BLaER1 treated with 17β-estradiol and CSF1 and Interleukin-3, amounts not matched to agents 10 nM and 100 nM (cell line): ENCODE measurements at regions not wholly inside any gene's neighbourhood (a gene's known extent, or its start where the extent isn't known, plus 50 kb on each side); places are given as distances from the start of the nearest gene placed in this dataset.

Experiments
- H3K27ac ChIP-seq, 11 experiments: shearing (Covaris generic); formaldehyde crosslinking; 2 replicates each; pipeline ENCODE4 v1.8.1; 2022
- H3K27me3 ChIP-seq, 11 experiments: shearing (Covaris generic); formaldehyde crosslinking; 2 replicates each; pipeline ENCODE4 v1.8.1; 2022
- H3K36me3 ChIP-seq, 11 experiments: shearing (Covaris generic); formaldehyde crosslinking; 2 replicates each; pipeline ENCODE4 v1.8.1; 2022
- H3K4me1 ChIP-seq, 10 experiments: shearing (Covaris generic); formaldehyde crosslinking; 2 replicates each; pipeline ENCODE4 v1.8.1; 2022
- H3K4me2 ChIP-seq, 11 experiments: shearing (Covaris generic); formaldehyde crosslinking; 2 replicates each; pipeline ENCODE4 v1.8.1; 2022
- H3K4me3 ChIP-seq, 10 experiments: shearing (Covaris generic); formaldehyde crosslinking; 2 replicates each; pipeline ENCODE4 v1.8.1; 2022
- H3K9ac ChIP-seq, 11 experiments: shearing (Covaris generic); formaldehyde crosslinking; 2 replicates each; pipeline ENCODE4 v1.8.1; 2022
- H3K9me3 ChIP-seq, 11 experiments: shearing (Covaris generic); formaldehyde crosslinking; replicated peaks in 1 of 11; 2 replicates each; pipeline ENCODE4 v1.8.1; 2022
- H4K20me1 ChIP-seq, 11 experiments: shearing (Covaris generic); formaldehyde crosslinking; 2 replicates each; pipeline ENCODE4 v1.8.1; 2022
- Cebpa-rat ChIP-seq, 11 experiments: shearing (Covaris generic); IDR thresholded peaks; 2 replicates each; pipeline ENCODE4 v1.8.1; 2022

DNA sequence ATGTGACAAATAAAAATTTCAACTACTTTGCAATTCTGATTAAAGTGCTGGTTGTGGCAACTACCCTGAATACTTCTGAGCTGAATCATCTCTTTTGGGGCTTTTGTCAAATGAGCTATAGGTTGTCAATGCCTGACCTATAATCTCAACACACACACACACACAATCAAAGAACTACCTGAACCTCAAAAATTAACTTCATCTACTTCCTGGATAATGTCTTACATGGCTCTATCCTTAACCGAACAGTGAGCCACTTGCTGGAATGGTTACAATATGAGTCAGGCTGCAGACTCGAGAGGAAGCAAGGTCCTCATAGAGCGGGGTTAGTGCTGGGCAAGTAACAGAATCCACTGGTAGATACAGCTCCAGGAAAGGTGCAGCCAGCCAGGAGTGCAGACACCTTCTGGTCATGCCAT lies 70.6 kb upstream of the DST start:
- no peak for TF ChIP-seq Cebpa-rat (IDR thresholded peaks at IDR 0.05)
- peaks cover 0 to 27% (median 0%) of the 10 kb centered on the region in 10 experiments; a peak in 6 of 20 replicates for H3K4me1 ChIP-seq
- no peak overlapping the region for H3K27ac ChIP-seq
- no peak overlapping the region for H3K4me2 ChIP-seq
- no peaks in the 10 kb centered on the region for H3K27me3 ChIP-seq
- no peak overlapping the region for H3K4me3 ChIP-seq
- H3K9me3 ChIP-seq: peaks cover 0 to 9% (median 4%) of the 10 kb centered on the region in 11 experiments; a peak in 6 of 22 replicates
- H4K20me1 ChIP-seq: peaks cover 0 to 27% (median 0%) of the 10 kb centered on the region in 11 experiments; a peak in 7 of 22 replicates
- no peak overlapping the region for H3K9ac ChIP-seq
- H3K36me3 ChIP-seq: no peaks in the 10 kb centered on the region; a peak in 1 of 22 replicates

DNA sequence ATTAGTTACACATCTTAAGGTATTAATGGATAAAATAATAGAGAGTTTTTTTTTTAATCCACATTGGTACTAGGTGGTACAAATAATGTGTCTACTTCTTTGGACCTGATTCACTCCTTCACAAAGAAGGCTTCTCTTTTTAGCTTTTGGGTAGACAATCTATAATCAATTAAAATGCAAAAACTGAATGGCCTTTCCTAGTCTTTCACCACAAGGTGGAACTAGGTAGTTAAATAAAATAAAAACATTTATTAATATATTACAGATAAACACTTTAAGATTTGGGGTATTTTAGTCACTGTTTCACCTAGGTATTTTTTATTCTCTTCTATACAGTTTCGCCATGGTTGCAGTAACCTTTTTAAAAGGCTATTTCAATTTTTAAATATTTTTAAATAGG lies 68.3 kb upstream of the DST start:
- Histone ChIP-seq H3K9ac (no peak overlapping the region), H3K36me3 (no peaks in the 10 kb centered on the region), H3K4me3 (no peak overlapping the region), H3K27me3 (no peaks in the 10 kb centered on the region), H4K20me1 (peaks cover 0 to 23% (median 0%) of the 10 kb centered on the region in 11 experiments; a peak in 7 of 22 replicates), H3K9me3 (no peaks in the 10 kb centered on the region), H3K4me1 (peaks cover 0 to 28% (median 0%) of the 10 kb centered on the region in 10 experiments; a peak in 6 of 20 replicates), H3K27ac (no peak overlapping the region), H3K4me2 (no peak overlapping the region)
- no peak for TF ChIP-seq Cebpa-rat (IDR thresholded peaks at IDR 0.05)

DNA sequence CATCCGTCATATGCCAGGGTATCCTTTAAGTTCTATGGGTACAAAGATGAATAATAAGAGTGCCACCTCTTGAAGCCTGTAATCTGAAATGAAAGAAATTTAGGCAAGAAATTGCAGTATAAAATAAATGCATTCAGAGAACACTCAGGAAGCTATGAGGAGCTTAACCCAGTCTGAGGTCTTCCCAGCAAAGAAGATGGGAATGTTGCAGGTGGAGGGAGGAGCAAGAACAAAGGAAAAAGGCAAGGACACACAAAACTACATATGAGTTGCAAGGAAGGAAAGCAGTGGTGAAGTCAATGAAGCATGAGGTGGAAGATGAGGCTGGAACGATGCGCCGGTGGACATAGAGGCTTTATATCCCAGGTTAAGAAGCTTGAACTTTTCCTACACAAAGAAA lies 67.0 kb upstream of the DST start:
- Histone ChIP-seq H3K27me3 (no peaks in the 10 kb centered on the region), H3K4me3 (no peak overlapping the region), H3K4me2 (no peak overlapping the region), H3K9me3 (no peaks in the 10 kb centered on the region), H3K27ac (no peak overlapping the region), H3K36me3 (no peaks in the 10 kb centered on the region), H3K4me1 (peaks cover 0 to 23% (median 0%) of the 10 kb centered on the region in 10 experiments; a peak in 6 of 20 replicates), H3K9ac (no peak overlapping the region), H4K20me1 (peaks cover 0 to 15% (median 0%) of the 10 kb centered on the region in 11 experiments; a peak in 7 of 22 replicates)
- no peak for TF ChIP-seq Cebpa-rat (IDR thresholded peaks at IDR 0.05)

DNA sequence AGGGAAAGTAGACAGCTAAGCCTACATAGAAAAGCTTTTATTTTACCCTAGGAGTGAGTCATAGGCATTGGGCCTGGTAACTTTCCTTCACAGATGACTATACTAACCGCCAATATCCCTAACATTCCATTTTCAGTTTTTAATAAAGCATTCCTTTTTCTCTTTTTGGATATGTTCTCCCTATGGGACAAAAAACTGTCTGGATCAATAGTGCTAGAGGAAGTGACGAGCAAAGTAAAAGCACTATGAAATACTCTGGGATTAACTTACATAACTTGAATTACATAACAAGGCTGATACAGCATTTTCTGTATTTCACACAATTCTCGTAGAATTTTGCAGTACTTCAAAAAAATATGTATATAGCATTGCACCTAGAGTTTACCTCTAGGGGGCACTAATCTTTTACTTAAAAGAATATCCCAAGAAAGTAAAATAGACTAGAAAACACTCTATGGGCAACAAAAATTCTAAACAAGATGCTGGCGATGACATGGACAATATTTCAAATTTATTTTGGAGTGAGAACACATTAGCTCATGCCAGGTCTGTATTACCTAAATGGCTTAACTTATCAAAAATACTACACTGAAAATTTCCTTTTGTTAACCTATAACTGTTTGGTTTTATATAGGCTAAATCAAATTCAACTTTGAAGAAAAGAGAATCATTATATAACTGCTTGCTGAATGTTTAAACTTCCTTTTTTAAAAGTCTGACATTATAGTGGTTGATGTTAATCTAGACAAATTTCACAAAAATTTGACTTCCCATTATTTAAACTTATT lies 66.3 kb upstream of the DST start:
- H3K27ac ChIP-seq: peak overlapping the region in 1 of 11 experiments; percentile 42; a peak in 2 of 22 replicates
- H3K4me1 ChIP-seq: peaks cover 0 to 18% (median 0%) of the 10 kb centered on the region in 10 experiments; a peak in 6 of 20 replicates
- no peak for TF ChIP-seq Cebpa-rat (IDR thresholded peaks at IDR 0.05)
- H4K20me1 ChIP-seq: peaks cover 0 to 13% (median 0%) of the 10 kb centered on the region in 11 experiments; a peak in 6 of 22 replicates
- H3K27me3 ChIP-seq: no peaks in the 10 kb centered on the region
- H3K9ac ChIP-seq: no peak overlapping the region
- no peaks in the 10 kb centered on the region for H3K36me3 ChIP-seq
- no peaks in the 10 kb centered on the region for H3K9me3 ChIP-seq
- H3K4me3 ChIP-seq: no peak overlapping the region
- H3K4me2 ChIP-seq: peak overlapping the region in 2 of 11 experiments; percentile 36 to 44; a peak in 4 of 22 replicates

DNA sequence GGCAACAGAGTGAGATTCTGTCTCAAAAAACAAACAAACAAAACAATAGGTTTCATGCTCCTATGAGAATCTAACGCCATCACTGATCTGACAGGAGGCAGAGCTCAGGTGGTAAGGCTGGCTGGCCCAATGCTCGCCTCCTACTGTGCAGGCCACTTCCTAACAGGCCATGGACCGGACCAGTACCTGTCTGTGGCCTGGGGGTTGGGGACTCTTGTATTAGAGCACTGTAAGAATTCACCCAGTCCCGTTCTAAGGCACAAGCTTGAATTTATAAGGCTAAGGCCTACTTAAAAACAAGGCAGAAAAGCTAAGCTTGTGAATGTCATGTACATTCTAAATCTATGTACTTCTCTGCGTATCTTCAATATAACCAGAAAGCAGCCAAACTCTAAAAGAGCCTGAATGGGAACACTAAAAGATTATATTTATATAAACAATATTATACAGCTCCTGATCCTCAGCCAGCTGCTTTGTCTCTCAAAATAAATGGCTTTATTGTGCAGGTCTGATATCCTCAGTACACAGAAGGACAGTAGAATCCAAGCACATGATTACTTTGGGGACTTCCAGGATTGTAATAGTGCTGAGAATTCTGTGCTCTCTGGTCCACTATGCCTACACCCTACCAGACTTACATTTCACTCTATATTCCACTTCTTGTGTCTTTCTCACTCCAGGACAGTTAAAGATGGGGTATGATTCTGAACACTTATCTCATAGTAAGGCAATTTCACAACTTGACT lies 64.5 kb upstream of the DST start:
- Histone ChIP-seq H3K27ac (no peak overlapping the region), H3K4me3 (no peak overlapping the region), H3K4me1 (peaks cover 0 to 18% (median 0%) of the 10 kb centered on the region in 10 experiments; a peak in 6 of 20 replicates), H3K9me3 (no peaks in the 10 kb centered on the region), H3K27me3 (no peaks in the 10 kb centered on the region), H3K9ac (no peak overlapping the region), H4K20me1 (peaks cover 0 to 13% (median 0%) of the 10 kb centered on the region in 11 experiments; a peak in 4 of 22 replicates), H3K4me2 (no peak overlapping the region), H3K36me3 (no peaks in the 10 kb centered on the region)
- TF ChIP-seq Cebpa-rat (IDR thresholded peaks at IDR 0.05): no peak

DNA sequence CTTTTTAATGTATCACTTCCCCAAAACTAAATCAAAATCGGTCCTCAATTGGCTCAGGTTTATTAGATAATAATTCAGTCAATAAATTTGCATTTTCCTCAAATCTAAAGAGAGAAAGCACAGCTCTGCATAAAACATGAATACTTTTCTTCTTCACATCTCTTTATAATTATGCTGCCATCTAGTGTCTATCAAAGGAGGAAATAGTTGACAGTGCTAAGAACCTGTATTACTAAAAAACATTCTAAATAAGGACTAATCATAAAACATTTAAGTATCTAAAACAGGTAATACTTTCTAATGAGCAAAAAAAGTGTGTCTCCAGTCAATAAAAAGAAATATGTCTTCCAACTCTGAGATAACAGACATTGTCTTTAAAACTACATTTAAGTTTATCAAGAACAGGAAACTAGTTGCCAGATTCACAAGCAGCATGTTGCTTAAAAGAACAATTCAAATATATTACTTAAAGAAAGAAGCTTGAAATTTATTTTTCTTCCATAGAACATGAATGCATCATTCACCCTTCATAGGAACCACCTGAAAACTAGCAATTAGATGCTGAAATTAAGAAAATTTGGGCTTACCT lies 56.5 kb upstream of the DST start:
- Histone ChIP-seq H3K9me3 (no peaks in the 10 kb centered on the region), H3K4me3 (no peak overlapping the region), H3K27me3 (no peaks in the 10 kb centered on the region), H3K27ac (no peak overlapping the region), H3K9ac (no peak overlapping the region), H3K4me2 (no peak overlapping the region), H3K4me1 (peaks cover 0 to 18% (median 0%) of the 10 kb centered on the region in 10 experiments; a peak in 6 of 20 replicates), H4K20me1 (peaks cover 0 to 3% (median 0%) of the 10 kb centered on the region in 11 experiments; a peak in 1 of 22 replicates), H3K36me3 (peaks cover 0 to 28% (median 7%) of the 10 kb centered on the region in 11 experiments; a peak in 8 of 22 replicates)
- no peak for TF ChIP-seq Cebpa-rat (IDR thresholded peaks at IDR 0.05)

DNA sequence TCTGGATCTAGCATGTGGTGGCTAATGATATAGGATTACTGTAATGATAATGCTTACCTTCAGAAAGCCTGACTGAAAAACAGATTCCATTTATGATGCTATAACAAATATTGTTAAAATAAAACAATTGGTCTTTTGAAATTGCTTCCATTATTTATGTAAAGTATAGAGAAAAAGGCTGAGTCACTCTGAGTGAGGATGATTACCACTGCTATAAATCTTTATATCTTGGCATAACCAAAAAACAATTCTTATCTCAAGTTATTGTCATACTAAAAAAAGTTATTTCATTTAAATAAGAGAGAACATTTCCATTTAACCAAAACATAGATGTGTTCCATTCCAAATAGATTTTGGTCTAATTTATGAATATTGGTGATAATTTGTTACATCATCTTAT lies 53.0 kb upstream of the DST start:
- Histone ChIP-seq H3K27ac (no peak overlapping the region; a peak in 1 of 22 replicates), H3K4me2 (no peak overlapping the region), H3K4me3 (no peak overlapping the region), H3K9ac (no peak overlapping the region), H3K36me3 (peaks cover 0 to 28% (median 7%) of the 10 kb centered on the region in 11 experiments; a peak in 8 of 22 replicates), H3K4me1 (peaks cover 0 to 27% (median 4%) of the 10 kb centered on the region in 10 experiments; a peak in 9 of 20 replicates), H4K20me1 (0 out of 22 replicates have a peak, but pooled peaks cover 0 to 3% (median 0%) of the 10 kb centered on the region in 11 experiments), H3K27me3 (no peaks in the 10 kb centered on the region), H3K9me3 (no peaks in the 10 kb centered on the region)
- no peak for TF ChIP-seq Cebpa-rat (IDR thresholded peaks at IDR 0.05)

DNA sequence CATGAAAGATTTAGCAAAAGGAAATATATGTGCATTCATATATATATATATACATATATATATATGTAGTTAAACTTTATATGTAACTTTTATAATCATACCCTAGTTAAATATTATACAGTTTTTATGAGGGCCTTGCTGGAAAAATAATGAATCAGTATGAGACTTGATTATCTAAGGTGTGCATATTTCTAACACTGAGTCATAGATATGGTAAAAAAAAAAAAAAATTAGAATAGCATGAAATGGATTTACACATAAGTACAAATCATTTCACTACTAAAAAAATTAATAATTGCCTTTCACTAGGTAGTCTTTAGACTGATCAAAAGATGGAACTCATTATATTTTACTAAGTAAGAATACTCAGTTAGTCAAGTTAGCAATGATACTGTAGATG lies 51.3 kb upstream of the DST start:
- no peaks in the 10 kb centered on the region for H3K9me3 ChIP-seq
- H3K4me2 ChIP-seq: no peak overlapping the region
- H3K36me3 ChIP-seq: peaks cover 0 to 28% (median 7%) of the 10 kb centered on the region in 11 experiments; a peak in 8 of 22 replicates
- no peak overlapping the region for H3K27ac ChIP-seq
- no peak for TF ChIP-seq Cebpa-rat (IDR thresholded peaks at IDR 0.05)
- 0 out of 22 replicates have a peak, but pooled peaks cover 0 to 3% (median 0%) of the 10 kb centered on the region in 11 experiments for H4K20me1 ChIP-seq
- no peak overlapping the region for H3K9ac ChIP-seq
- no peak overlapping the region for H3K4me3 ChIP-seq
- no peaks in the 10 kb centered on the region for H3K27me3 ChIP-seq
- peaks cover 0 to 27% (median 4%) of the 10 kb centered on the region in 10 experiments; a peak in 9 of 20 replicates for H3K4me1 ChIP-seq
